ENCODE measurements at regions not wholly inside any gene's neighbourhood (a gene's known extent, or its start where the extent isn't known, plus 50 kb on each side); places are given as distances from the start of the nearest gene placed in this dataset.
"Not testable (repeated sequence)": the region's sequence is repeated elsewhere in the genome, so short reads cannot be mapped to it uniquely, and the experiment has no call there.

DNA sequence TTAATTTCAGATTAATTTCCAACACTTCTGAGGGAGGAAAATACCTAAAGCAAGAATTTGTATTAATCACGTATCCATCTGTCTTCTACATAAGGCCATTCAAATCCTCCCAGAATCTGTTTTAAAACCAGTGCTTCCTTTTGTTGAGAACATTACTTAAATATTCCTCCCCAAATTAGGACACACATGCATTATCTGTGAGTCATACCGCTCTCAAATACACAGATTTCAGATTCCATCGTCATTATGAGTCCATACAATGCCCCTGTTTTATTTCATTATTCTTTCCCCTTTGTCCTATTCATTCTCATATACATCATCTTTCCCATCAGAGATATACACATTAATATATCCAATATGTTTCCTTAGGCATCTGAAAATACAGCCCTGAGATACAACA is 57.3 kb upstream of the PRSS12 start:
- no peak for DNase-seq (ENCODE audit: low read depth)

DNA sequence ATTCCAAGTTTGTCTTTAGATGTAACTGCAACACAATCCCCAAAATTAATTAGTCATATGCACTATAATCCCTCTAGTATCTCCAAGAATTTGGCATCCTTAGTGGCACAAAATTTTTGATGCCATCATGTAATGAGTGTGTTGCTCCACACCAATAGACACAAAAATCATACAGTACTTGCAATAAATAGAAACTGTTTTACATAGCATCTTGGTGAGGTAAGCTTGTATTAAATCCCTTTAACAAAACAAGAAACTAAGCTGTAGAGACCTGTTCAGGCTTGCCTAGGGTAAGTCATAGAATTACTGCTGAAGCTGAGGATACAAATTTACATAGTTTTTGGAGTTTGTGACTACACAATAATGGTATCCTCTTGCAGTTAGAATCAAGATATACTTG is 64.5 kb upstream of the PRSS12 start:
- DNase-seq (ENCODE audit: low read depth), result no peak

DNA sequence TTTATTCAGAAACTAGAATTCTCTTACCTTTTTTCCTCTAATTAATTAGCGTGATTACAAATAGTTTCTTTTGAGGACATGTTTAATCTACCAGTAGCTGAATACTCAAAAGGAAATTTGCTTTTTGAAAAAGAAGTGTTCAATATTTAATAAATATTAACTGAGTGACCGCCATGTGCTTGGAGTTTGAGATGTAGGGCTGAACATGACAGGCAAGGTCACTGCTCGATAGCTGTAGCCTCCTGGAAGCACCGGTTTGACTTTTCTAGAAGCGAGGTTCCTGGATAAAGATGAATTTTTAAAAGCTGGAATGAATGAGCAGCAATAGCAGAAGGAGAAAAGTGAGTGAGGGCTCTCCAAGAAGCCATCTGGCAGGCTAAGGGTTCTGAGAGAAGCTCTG is 65.0 kb upstream of the PRSS12 start:
- DNase-seq (ENCODE audit: low read depth), result not testable (repeated sequence)

DNA sequence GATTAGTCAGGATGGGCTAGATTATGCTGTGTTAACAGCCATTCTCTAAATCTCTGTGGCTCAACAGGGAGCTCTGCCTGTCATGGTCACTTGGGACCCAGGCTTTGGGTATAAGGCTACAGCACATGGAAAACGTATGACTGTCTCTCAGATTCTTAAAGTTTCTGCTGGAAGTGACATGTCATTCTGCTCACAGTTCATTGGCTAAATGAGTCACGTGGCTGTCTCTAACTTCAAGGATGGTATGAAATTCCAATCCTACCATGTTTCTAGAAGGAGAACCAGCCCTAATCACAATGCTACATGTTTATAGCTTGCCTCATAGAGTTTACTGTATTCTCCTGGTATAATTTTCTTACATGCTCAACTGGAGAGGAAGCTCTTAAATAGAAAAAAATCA is 65.6 kb upstream of the PRSS12 start:
- DNase-seq (ENCODE audit: low read depth), result not testable (repeated sequence)

DNA sequence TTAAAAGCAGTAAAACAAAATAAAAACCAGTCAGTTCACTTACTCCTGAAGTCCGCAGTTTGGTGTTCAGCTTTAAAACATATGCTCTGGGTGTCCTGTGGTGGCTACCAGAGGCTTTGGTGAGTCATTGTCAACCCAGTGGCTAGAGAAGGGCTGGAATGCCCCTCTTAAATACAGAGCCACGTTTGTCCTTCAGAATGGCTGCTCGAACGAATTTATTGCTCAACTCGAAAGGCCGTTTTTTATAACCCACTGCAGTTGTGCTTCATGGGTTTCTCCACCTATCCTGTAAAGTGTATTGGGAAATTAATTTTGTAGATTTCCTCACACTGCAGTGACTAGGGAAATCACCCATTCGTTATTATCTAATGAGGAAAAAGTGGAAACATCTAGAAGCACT is 66.8 kb upstream of the PRSS12 start:
- DNase-seq (ENCODE audit: low read depth), result not testable (repeated sequence)

DNA sequence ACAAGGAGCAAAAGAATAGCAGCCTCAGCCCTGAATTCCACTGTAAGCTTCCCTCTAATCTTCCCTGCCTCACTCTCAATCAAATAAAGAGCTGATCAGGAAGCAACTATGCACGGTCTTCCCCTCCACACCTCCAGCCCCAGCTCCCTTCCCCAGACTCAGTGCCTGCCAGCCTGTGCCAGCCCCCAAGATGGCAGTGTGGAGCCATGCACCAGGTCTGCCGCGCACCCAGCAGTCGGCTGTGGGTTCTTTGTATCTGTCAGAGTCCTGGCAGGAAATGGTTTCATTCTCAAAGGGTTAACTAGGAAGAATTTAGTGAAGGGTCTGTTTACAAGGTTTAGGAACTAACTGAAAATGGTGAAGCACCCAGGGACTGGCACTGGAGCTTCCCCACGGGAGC is 71.3 kb upstream of the PRSS12 start:
- peak; percentile 4 for DNase-seq (ENCODE audit: low read depth)

DNA sequence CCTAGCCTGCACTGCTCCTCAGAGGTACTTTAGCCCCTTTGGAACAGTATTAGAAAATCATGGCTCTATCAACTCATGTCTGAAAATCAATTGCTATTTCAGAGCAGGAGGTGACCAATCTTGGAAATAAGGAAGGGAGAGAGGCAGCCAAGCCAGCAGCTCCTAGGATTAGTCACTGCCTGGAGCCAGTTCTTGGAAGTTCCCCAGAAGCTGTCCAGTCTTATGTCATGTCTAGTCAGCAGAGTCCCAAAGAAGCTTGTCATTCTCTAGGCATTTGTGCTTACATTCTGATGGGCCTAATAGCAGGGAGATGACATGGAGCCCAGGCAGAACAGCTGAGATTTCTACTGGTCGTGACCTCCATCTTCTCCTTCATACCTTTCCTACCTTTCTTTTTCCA is 76.1 kb upstream of the PRSS12 start:
- DNase-seq (ENCODE audit: low read depth), result not testable (repeated sequence)

DNA sequence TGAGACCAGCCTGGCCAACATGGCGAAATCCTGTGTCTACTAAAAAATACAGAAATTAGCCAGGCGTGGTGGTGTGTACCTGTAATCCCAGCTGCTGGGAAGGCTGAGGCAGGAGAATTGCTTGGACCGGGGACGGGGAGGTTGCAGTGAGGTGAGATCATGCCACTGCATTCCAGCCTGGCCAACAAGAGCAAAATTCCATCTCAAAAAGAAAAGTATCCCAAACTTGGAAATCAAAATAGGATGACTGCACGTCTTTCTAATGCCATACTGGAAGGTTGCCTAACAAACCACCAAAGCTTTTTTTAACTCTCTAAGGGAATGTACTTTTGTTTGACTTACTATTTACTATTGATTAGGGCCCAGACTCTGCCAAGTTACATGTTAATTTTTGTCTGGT is 79.6 kb upstream of the PRSS12 start:
- DNase-seq (ENCODE audit: low read depth), result not testable (repeated sequence)

DNA sequence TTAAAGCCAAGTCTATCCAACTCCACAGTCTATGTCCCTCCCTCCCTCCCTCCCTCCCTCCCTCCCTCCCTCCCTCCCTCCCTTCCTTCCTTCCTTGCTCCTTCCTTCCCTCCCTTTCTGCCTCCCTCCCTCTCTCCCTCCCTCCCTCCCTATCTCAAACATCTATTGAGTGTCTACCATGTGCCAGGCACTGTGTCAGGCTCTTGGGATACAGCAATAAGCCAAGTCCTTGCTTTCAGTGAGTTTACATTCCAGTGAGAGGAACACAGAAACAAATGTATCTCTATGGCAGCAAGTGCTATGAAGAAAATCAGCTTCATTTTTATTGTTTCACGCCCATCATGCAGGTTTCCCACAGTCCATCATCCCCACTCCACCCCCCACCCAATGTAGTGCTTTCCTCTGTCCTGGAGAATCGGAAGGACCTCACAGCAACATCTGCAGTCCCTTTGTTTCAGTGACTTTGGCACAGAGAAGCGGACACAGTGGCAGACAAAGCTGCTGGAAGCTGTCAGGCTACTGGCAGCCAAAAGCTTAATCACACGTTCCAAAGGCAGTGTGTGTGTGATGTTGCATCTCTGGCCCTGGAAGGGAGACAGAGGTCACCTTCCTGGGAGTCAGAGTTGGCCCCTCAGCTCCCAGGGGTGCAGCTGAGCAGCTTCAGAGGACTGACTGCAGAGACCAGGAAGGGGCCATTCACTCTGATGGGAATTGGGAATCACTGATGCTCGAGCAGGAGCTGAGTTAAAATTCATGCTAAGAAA is 81.0 kb upstream of the PRSS12 start:
- DNase-seq (ENCODE audit: low read depth), result not testable (repeated sequence)

DNA sequence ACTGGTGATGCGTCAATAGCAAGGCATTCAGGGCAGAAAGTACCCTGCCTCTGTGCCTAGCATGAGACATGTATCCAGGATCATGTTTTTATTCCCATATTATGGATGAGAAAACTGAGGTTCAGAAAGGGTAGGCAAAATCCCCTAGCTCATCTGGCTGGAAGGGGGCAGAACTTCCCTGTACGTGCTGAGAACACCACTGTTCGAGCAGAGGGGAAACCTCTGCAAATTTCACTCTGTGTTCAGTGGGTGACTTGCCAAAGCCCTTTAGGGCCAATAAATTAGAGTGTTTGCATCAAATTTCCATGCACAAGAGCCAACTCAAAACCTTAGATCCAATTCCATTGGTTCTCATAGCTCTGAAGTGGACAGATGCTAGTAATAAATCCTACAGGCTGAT is 82.6 kb upstream of the PRSS12 start:
- not testable (repeated sequence) for DNase-seq (ENCODE audit: low read depth)

DNA sequence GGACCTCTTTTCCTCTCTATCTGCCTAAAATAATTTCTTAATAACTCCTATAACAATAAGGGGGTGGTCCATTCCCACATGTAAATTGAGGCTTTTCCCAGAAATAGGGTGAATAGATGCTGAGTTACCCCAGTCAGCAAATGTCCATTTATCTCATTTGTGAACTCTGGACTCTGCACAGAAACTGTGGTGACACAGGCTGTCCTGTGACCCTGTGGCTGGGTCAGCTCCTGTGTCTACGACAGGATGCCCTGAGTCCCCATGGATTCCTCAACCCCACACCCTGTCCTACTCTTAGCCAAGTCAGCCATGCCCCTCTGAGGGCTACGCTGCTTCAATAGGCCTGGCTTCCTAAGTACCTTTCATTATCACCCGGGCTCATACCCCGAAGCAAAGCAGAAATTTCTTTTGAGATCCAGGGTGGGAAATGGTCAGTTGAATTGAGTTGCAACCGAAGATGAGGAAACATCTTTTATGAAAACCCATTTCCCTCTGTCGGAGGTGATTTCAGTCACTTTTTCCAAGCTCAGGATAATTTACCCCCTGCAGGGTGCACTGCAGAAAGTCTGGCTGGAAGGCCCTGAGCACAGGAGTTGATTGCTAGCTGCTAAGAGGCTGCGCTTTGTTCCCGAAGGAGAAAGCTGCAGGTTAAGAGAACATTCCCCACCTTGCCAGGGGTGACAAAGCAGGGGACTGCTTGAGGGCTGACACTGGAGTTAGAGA is 89.5 kb upstream of the PRSS12 start:
- not testable (repeated sequence) for DNase-seq (ENCODE audit: low read depth)

DNA sequence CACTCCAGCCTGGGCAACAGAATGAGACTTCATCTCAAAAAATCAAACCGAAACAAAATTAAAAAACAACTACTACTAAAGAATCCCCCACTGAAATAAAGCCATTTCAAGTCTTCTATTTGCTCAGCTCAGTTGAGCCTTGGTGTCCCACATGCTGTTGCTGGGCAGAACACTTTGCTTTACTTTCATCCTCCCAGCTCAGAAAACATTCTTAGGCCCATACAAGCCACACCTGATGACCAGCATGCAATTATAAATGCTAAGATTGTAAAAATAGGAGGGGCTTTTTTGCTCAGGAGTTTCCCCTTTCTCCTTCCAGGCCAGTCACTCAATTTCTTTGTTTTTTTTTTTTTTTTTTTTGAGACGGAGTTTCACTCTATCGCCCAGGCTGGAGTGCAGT is 94.6 kb upstream of the PRSS12 start:
- not testable (repeated sequence) for DNase-seq (ENCODE audit: low read depth)

DNA sequence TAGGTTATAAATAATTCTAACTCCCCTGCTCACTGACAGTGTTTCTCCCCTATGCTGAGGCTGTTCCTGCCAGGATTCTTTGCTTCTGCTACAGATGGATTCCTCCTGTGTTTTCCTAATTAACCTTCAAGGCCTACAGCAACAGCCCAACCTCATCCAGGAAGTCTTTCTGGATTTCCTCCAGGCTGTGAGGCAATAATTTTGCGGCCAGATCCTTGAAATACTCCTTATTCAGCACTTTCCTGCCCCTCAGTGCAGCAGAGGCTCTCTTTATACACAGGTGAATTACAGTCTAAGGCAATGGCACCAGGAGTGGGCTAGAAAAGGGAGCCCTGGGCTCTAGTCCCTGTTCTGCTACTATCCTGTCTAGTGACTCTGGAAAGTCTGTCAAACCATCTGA is 102.1 kb upstream of the PRSS12 start:
- DNase-seq (ENCODE audit: low read depth), result not testable (repeated sequence)

DNA sequence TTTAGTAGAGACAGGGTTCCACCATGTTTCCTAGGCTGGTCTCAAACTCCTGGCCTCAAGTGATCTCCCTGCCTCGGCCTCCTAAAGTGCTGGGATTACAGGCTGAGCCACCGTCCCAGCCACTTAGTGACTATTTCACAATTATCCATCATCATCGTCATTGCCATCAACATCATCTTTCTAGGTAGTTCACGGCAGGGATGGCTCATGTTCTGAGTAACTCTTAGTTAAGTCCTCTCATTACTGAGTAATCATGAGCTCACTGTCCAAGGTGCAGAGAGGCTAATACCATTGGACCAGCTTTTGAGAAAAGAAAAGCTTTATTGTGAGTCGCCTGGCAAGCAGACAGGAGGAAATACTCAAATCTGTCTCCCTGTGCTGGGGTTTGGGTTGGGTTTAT is 108.6 kb upstream of the PRSS12 start:
- not testable (repeated sequence) for DNase-seq (ENCODE audit: low read depth)

DNA sequence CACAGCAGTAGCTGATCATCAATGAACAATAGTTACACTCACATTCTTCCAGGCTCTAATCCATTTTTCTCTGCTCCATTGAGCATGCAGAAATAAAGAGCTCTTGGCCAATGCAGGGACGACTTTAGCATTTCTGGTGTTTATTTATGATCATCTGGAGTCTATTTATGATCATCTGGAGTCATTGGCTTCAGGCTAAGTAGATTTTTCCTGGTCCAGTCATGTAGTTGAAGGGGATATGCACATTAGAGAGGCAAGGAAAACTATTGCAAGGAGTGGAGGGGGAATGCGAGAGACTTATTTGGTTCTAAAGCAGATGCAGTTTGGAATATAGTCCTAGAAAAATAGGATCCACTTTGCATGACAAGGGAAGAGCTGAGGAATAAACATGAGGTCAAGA is 113.0 kb upstream of the PRSS12 start:
- DNase-seq (ENCODE audit: low read depth), result not testable (repeated sequence)

DNA sequence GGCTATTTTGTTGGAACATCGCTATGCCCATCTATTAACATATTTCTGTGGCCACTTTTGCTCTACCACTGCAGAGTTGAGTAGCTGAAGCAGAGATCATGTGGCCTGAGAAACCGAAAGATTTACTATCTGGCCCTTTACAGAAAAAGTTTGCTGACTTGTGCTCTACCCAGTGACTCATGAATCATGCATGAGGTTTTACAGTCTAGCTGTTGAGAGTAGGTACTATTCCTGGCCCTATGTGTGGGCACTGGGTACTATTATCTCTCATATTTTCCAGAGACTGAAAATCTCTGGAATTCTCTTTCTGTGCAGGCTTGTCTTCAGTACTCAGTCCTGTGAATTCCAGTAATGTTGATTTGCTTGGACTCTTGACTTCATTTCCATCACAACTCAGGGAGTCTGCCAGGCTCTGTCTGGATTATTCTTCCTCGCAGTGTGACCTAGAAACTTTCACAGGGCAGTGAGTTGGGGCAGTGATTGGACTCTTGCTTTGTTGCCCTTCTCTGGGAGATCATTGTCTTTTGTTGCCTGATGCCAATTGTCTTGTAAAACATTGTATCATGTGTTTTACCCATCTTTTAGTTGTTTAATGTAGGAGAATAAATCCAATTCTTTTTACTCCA is 121.3 kb upstream of the PRSS12 start:
- DNase-seq (ENCODE audit: low read depth), result not testable (repeated sequence)

DNA sequence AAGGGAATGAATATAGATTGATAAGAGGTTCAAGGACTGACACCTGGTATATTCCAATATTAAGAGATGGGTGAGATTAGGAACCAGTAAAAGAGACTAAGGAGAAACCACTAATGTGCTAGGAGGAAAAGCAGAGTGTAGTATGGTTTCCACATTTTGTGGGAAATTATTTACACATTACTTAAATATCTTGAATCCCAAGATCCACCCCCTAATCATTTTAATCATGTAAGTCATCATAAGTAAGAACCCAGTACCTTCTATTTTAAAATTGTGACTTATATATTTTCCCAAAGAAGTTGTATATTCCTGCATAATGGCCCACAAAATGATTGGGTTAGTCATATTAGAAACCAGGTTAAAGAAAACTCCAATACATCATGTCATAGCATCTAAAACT is 122.0 kb upstream of the PRSS12 start:
- DNase-seq (ENCODE audit: low read depth), result not testable (repeated sequence)

DNA sequence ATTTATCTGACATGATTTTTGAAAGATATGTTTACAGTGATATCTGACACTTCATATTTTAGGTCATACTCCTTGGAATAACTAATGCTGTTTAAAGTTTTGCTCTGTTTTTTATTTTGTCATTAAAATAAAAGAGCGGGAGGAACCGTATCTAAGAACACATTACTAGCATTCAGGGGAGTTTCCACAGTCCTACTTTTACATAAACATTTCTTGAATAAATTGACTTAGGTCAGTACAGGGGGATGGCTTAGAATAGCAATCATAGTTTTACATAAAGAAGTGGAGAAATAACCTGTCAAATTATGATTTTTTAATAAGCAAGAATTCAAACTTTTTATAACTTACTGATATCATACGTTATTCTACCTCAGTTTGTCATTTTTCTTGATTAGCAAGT is 123.1 kb upstream of the PRSS12 start:
- not testable (repeated sequence) for DNase-seq (ENCODE audit: low read depth)

DNA sequence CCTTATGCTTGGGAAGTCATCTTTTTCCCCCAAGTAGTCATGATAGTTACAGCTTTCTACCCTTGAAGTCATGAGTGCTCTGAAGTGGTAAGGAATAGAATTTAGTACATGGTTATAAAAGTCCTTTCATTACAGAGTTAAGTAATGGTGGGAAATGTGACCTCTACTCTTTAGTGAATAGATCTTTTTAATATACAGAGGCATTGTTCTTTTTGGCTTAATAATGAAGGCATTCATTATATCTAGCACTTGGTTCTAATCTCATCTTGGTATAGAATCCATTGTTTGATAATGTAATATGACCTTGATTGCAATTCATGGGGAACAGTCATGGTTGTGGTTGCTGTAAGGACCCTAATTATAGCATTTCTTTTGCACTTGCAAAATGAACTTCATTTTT is 125.0 kb upstream of the PRSS12 start:
- DNase-seq (ENCODE audit: low read depth), result not testable (repeated sequence)

DNA sequence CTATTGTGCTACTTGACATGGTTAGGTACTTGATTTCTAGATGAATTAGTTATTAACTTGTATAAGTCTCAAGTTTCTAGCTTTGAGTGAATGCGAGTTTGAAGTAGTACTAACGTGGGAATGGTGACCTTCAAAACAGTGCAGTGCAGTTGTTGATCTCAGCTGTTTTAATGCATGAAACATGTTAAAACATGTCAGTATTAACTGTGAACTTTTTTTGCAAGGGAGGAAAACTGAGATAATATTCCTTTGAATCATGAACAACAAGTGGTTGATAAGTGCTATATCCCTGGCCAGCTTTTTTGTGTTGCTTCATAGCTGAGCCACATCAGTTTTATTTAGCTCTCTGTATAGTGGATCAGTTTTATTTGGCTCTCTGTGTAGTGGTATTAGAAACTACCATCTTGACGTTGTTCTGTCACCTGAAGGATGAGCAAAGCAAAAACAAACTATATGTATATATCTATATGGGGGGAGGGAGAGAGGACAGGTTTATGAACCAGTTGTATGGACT is 133.1 kb upstream of the PRSS12 start:
- not testable (repeated sequence) for DNase-seq (ENCODE audit: low read depth)

DNA sequence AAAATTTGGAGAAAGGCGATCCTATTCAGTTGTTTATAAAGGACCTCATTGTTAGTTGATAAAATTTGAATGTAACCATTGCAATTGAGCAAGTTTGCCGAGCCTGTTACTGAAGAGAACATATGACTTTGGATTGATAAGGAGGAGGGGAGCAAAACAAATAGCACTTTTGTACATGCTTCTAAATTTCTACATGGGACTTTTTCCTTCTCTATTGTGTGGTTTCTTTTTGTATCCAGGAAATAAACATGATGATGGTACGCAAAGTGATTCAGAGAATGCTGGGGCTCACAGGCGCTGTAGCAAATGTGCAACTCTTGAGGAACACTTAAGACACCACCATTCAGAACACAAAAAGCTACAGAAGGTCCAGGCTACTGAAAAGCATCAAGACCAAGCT is 140.2 kb upstream of the PRSS12 start:
- not testable (repeated sequence) for DNase-seq (ENCODE audit: low read depth)

DNA sequence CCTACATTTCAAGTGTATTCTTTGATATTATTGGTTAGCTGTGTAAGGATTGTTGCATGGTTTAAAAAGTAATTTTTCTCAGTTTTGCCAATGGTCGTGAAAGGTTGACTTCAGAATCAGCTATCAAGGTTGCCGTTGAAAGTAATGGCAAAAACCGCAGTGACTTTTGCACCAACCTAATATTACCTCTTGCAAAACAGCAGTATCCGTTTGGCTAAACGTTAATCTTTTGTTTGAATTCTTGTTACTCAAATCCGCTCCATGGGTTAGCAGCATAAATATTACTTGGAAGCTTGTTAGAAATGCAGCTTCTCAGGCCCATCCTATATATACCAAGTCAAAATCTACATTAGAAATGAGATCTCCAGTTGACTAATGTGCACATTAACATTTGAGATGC is 141.6 kb upstream of the PRSS12 start:
- not testable (repeated sequence) for DNase-seq (ENCODE audit: low read depth)

DNA sequence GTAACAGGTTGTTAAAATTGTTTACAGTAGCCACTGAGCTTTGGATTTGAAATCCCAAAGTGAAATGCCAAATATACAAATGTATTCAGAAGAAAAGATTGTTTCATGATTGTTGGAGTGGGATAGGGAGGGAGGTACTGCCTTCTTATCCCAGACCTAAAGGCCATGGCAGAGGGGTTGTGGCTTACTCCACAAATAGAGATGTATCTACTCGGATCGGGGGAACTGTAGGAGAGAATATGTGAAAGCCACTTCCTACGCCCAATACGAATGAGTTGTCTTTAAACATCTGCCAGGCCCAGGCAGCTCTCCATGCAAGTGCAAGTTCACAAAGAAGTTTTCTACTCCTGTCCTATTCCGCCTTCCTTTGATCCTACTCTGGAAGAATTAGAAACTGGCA is 150.2 kb upstream of the PRSS12 start:
- not testable (repeated sequence) for DNase-seq (ENCODE audit: low read depth)
